GM23338 (cell line): ENCODE measurements at regions not wholly inside any gene's neighbourhood (a gene's known extent, or its start where the extent isn't known, plus 50 kb on each side); places are given as distances from the start of the nearest gene placed in this dataset.

Experiments used
- EZH2 ChIP-seq: fragments of 200-600 bp; sonication (generic); IDR thresholded peaks from one replicate; pipeline ENCODE4 v1.8.0; 2017; ENCODE audit warnings: antibody characterized with exemption, mild to moderate bottlenecking, low read depth; ENCODE audit not compliant: unreplicated experiment
- EZH2phosphoT487 ChIP-seq: fragments of 200-600 bp; sonication (generic); IDR thresholded peaks from one replicate; pipeline ENCODE4 v1.8.1; 2018; ENCODE audit warnings: antibody characterized with exemption; ENCODE audit not compliant: unreplicated experiment
- JUNB ChIP-seq: IDR thresholded peaks from one replicate; pipeline ENCODE4 v1.6.1; 2016; ENCODE audit warnings: antibody characterized with exemption; ENCODE audit not compliant: unreplicated experiment
- NANOG ChIP-seq: IDR thresholded peaks from 2 replicates; pipeline ENCODE4 v1.6.1; 2016; ENCODE audit warnings: antibody characterized with exemption, borderline replicate concordance
- POLR2AphosphoS5 ChIP-seq: IDR thresholded peaks from 2 replicates; pipeline ENCODE4 v1.6.1; 2016; ENCODE audit warnings: antibody characterized with exemption, low read depth
- TF ChIP-seq, protein P1 (sequence below), 2 experiments: fragments of 200-600 bp in 1 of 2; sonication (generic) in 1 of 2; conservative IDR thresholded peaks; 2 replicates each; pipeline versions ENCODE4 v1.5.1 to v1.6.1; 2016 to 2017; ENCODE audit warnings: antibody characterized with exemption in 2 of 2, low read depth in 2 of 2, mild to moderate bottlenecking in 2 of 2, moderate library complexity in 1 of 2
- TF ChIP-seq, protein P2 (sequence below): IDR thresholded peaks from 2 replicates; pipeline ENCODE4 v1.6.1; 2016; ENCODE audit warnings: antibody characterized with exemption

DNA sequence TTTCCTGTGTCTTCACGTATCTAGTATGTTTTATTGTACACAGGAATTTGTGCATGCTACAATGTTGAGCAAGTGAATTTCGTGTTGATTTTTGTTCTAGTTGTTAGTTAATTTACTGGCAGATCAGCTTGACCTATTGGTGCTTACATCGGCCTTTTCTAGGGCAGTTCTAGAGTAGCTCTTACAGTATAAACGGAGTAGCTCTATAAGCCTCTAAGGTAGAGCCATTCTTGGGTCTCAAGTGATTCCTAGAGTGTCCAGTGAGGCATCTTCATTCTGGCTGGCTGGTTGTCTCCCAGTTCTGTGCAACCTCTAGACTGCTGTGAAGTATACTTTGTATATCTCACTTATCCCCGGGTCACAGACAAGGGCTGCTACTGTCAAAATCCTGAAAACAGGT, 364.6 kb downstream of the CDH10 start:
- TF ChIP-seq EZH2 = no peak
- TF ChIP-seq, protein P1, sequence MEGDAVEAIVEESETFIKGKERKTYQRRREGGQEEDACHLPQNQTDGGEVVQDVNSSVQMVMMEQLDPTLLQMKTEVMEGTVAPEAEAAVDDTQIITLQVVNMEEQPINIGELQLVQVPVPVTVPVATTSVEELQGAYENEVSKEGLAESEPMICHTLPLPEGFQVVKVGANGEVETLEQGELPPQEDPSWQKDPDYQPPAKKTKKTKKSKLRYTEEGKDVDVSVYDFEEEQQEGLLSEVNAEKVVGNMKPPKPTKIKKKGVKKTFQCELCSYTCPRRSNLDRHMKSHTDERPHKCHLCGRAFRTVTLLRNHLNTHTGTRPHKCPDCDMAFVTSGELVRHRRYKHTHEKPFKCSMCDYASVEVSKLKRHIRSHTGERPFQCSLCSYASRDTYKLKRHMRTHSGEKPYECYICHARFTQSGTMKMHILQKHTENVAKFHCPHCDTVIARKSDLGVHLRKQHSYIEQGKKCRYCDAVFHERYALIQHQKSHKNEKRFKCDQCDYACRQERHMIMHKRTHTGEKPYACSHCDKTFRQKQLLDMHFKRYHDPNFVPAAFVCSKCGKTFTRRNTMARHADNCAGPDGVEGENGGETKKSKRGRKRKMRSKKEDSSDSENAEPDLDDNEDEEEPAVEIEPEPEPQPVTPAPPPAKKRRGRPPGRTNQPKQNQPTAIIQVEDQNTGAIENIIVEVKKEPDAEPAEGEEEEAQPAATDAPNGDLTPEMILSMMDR (conservative IDR thresholded peaks at IDR 0.05; ENCODE audit: low read depth in 2 of 2) = no peak
- TF ChIP-seq, protein P2, sequence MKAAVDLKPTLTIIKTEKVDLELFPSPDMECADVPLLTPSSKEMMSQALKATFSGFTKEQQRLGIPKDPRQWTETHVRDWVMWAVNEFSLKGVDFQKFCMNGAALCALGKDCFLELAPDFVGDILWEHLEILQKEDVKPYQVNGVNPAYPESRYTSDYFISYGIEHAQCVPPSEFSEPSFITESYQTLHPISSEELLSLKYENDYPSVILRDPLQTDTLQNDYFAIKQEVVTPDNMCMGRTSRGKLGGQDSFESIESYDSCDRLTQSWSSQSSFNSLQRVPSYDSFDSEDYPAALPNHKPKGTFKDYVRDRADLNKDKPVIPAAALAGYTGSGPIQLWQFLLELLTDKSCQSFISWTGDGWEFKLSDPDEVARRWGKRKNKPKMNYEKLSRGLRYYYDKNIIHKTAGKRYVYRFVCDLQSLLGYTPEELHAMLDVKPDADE = no peak
- TF ChIP-seq POLR2AphosphoS5 = no peak
- TF ChIP-seq JUNB = no peak
- TF ChIP-seq NANOG = no peak
- TF ChIP-seq EZH2phosphoT487 = no peak
